Activated CD4-positive, alpha-beta T cell treated with anti-CD3 and anti-CD28 coated beads, Interleukin-2, amount 10 ng/mL, durations not matched to agents 7 days and 5 days (primary cell): ENCODE measurements at regions not wholly inside any gene's neighbourhood (a gene's known extent, or its start where the extent isn't known, plus 50 kb on each side); places are given as distances from the start of the nearest gene placed in this dataset.

ENCODE experiments used
- CTCF ChIA-PET: fragments of 350-600 bp; sonication (Branson Sonifier 250); formaldehyde crosslinking; loops from one replicate; lab custom pipeline; 2021; ENCODE audit warnings: antibody characterized with exemption; lab: Charles Lee
- POLR2A ChIA-PET: fragments of 350-600 bp; sonication (Branson Sonifier 250); formaldehyde crosslinking; loops from one replicate; lab custom pipeline; 2021; ENCODE audit warnings: antibody characterized with exemption; lab: Charles Lee
- DNase-seq: peaks from one replicate; pipeline ENCODE4 v3.0.0-alpha.2; 2020
- H3K27ac Mint-ChIP-seq: one replicate; pipeline ENCODE4 v1.8.0; 2021; ENCODE audit warnings: mild to moderate bottlenecking, moderate library complexity, mixed read lengths
- H3K27me3 Mint-ChIP-seq: one replicate; pipeline ENCODE4 v1.8.0; 2021; ENCODE audit warnings: mixed read lengths
- H3K36me3 Mint-ChIP-seq: one replicate; pipeline ENCODE4 v1.8.0; 2021; ENCODE audit warnings: low read depth, mixed read lengths
- H3K4me1 Mint-ChIP-seq: one replicate; pipeline ENCODE4 v1.8.0; 2021; ENCODE audit warnings: mixed read lengths
- H3K4me3 Mint-ChIP-seq: one replicate; pipeline ENCODE4 v1.8.0; 2021; ENCODE audit warnings: mild to moderate bottlenecking, moderate library complexity, mixed read lengths
- H3K9me3 Mint-ChIP-seq: one replicate; pipeline ENCODE4 v1.8.0; 2021; ENCODE audit warnings: mixed read lengths

GRCh38 chr18:31258789-31259188 is 59.2 kb upstream of the DSG1 start:
- ChIA-PET POLR2A (no interaction called here), CTCF (no interaction called here)
- no peaks in the 10 kb centered on the region for H3K36me3 Mint-ChIP-seq

GRCh38 chr18:31261792-31262582 is 56.0 kb upstream of the DSG1 start:
- Mint-ChIP-seq H3K27ac (no peak overlapping the region), H3K36me3 (no peaks in the 10 kb centered on the region), H3K27me3 (no peaks in the 10 kb centered on the region), H3K9me3 (no peaks in the 10 kb centered on the region), H3K4me3 (no peak overlapping the region), H3K4me1 (no peaks in the 10 kb centered on the region)
- ChIA-PET POLR2A (no interaction called here), CTCF (no interaction called here)
- no peak for DNase-seq

More at GRCh38 chr18:31258789-31259188, 59.2 kb upstream of the DSG1 start:
- H3K4me1 Mint-ChIP-seq = no peaks in the 10 kb centered on the region
- no peaks in the 10 kb centered on the region for H3K9me3 Mint-ChIP-seq
- H3K4me3 Mint-ChIP-seq = no peak overlapping the region
- no peaks in the 10 kb centered on the region for H3K27me3 Mint-ChIP-seq
- no peak overlapping the region for H3K27ac Mint-ChIP-seq
- no peak for DNase-seq

- POLR2A ChIA-PET = no interaction called here
- Mint-ChIP-seq H3K4me3 (no peak overlapping the region), H3K4me1 (no peaks in the 10 kb centered on the region), H3K9me3 (no peaks in the 10 kb centered on the region), H3K27me3 (no peaks in the 10 kb centered on the region), H3K27ac (no peak overlapping the region), H3K36me3 (no peaks in the 10 kb centered on the region)
- CTCF ChIA-PET = no interaction called here
- DNase-seq = no peak
These were observed 50.0 kb upstream of the DSG1 start for GRCh38 chr18:31267823-31268481.
